Central memory CD8-positive, alpha-beta T cell (primary cell): ENCODE measurements at regions not wholly inside any gene's neighbourhood (a gene's known extent, or its start where the extent isn't known, plus 50 kb on each side); places are given as distances from the start of the nearest gene placed in this dataset.
"Not testable (repeated sequence)": the region's sequence is repeated elsewhere in the genome, so short reads cannot be mapped to it uniquely, and the experiment has no call there.

ENCODE experiments used
- ATAC-seq: fragments of 150-1000 bp; cut with Tn5 transposase; replicated peaks from 2 replicates; pipeline ENCODE4 v1.10.0; 2022; ENCODE audit warnings: mild to moderate bottlenecking, moderate FRiP score, moderate number of reproducible peaks; ENCODE audit not compliant: poor library complexity, severe bottlenecking; ENCODE audit errors: extremely low read depth
- DNase-seq, 2 donors: peaks; one replicate each; pipeline ENCODE4 v3.0.0; 2021; ENCODE audit warnings: low spot score in 2 of 2
- H3K27ac Mint-ChIP-seq: one replicate; pipeline ENCODE4 v1.8.0; 2022; ENCODE audit warnings: low read depth, mild to moderate bottlenecking, moderate library complexity, mixed read lengths
- H3K27me3 Mint-ChIP-seq: one replicate; pipeline ENCODE4 v1.8.0; 2022; ENCODE audit warnings: mixed read lengths
- H3K36me3 Mint-ChIP-seq: one replicate; pipeline ENCODE4 v1.8.0; 2022; ENCODE audit warnings: mild to moderate bottlenecking, moderate library complexity, mixed read lengths; ENCODE audit not compliant: insufficient read depth
- H3K4me1 Mint-ChIP-seq: one replicate; pipeline ENCODE4 v1.8.0; 2022; ENCODE audit warnings: mixed read lengths
- H3K4me3 Mint-ChIP-seq: one replicate; pipeline ENCODE4 v1.8.0; 2022; ENCODE audit warnings: mild to moderate bottlenecking, moderate library complexity, mixed read lengths
- H3K9me3 Mint-ChIP-seq: one replicate; pipeline ENCODE4 v1.8.0; 2022; ENCODE audit warnings: mixed read lengths

DNA sequence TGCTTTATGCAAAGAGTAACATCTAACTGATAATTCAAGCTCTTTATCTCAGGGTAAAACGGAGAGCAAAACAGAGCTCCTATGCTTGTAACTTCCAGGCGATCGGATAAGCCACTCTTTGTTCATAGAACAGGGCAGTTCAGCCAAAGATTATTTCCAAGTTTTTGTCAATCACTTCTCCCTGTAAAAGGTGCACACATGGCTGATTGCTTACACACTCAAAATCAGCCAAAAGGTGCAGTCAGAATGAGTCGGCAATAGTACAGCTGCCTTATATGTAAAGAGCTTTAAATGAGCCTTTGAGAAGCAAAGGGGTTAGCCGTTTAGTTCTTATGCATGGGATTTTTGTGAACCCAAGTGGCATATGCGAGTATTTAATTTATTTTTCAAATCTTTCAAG lies 449.6 kb upstream of the POU3F2 start:
- no peaks in the 10 kb centered on the region for H3K9me3 Mint-ChIP-seq
- no peaks in the 10 kb centered on the region for H3K4me1 Mint-ChIP-seq
- H3K36me3 Mint-ChIP-seq: no peaks in the 10 kb centered on the region
- no peaks in the 10 kb centered on the region for H3K27me3 Mint-ChIP-seq
- DNase-seq (no peak), ATAC-seq (no peak)
- no peak overlapping the region for H3K27ac Mint-ChIP-seq
- no peak overlapping the region for H3K4me3 Mint-ChIP-seq

DNA sequence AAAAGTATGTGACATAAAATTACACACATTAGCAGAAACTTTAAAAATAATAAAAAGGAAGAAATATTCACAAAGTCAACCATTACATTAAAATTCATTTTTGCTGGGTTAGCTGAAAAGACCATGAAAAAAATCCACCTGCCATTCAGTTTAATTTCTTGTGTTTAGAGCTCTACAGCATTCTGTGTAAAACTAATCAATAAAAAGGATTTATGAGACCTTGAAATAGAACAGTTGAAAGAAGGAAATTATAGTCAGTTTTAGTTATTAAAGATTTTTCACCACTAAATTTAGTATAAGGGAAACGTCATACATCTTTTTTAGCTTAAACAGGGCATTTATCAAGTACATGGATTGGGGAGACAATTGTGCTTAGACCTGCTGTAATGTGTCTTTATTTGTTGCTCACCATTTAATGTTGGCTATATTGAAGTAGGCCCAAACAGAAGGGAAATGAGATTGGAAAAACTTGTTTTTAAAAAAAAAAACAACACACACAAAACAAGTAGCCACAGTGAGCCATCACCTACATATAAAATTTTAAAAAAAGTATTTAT lies 438.7 kb upstream of the POU3F2 start:
- no peaks in the 10 kb centered on the region for H3K4me1 Mint-ChIP-seq
- H3K9me3 Mint-ChIP-seq: peaks cover 12% of the 10 kb centered on the region
- DNase-seq (no peak), ATAC-seq (no peak)
- no peaks in the 10 kb centered on the region for H3K36me3 Mint-ChIP-seq
- no peaks in the 10 kb centered on the region for H3K27me3 Mint-ChIP-seq
- no peak overlapping the region for H3K27ac Mint-ChIP-seq
- H3K4me3 Mint-ChIP-seq: no peak overlapping the region

DNA sequence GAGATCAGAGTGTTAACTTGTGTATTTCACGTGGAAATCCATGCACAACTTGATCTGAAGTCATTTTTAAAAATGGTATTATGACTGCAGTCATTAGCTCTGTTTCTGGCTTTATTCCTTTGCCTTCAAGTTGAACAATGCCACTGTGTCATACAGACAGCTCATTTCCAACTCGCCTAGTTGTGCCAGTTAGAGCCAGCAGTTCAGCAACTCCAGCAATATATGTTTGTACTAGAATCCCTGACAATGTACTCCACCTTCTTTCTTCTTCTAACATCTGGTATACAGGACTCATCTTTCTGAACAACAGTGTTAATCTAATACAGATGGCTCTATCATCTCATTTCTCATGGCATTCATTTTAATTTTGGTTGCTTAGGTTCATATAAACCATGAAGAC lies 418.3 kb upstream of the POU3F2 start:
- H3K27me3 Mint-ChIP-seq: no peaks in the 10 kb centered on the region
- H3K4me1 Mint-ChIP-seq: no peaks in the 10 kb centered on the region
- H3K36me3 Mint-ChIP-seq: no peaks in the 10 kb centered on the region
- peaks cover 5% of the 10 kb centered on the region for H3K9me3 Mint-ChIP-seq
- no peak overlapping the region for H3K4me3 Mint-ChIP-seq
- DNase-seq (no peak), ATAC-seq (no peak)
- no peak overlapping the region for H3K27ac Mint-ChIP-seq

DNA sequence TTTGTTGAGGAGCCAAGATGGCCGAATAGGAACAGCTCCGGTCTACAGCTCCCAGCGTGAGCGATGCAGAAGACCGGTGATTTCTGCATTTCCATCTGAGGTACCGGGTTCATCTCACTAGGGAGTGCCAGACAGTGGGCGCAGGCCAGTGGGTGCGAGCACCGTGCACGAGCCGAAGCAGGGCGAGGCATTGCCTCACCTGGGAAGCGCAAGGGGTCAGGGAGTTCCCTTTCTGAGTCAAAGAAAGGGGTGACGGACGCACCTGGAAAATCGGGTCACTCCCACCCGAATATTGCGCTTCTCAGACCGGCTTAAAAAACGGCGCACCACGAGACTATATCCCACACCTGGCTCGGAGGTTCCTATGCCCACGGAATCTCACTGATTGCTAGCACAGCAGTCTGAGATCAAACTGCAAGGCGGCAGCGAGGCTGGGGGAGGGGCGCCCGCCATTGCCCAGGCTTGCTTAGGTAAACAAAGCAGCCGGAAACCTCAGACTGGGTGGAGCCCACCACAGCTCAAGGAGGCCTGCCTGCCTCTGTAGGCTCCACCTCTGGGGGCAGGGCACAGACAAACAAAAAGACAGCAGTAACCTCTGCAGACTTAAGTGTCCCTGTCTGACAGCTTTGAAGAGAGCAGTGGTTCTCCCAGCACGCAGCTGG lies 417.7 kb upstream of the POU3F2 start:
- H3K9me3 Mint-ChIP-seq, H3K4me1 Mint-ChIP-seq, H3K27ac Mint-ChIP-seq, H3K36me3 Mint-ChIP-seq, ATAC-seq, H3K4me3 Mint-ChIP-seq, DNase-seq, H3K27me3 Mint-ChIP-seq: not testable (repeated sequence)

DNA sequence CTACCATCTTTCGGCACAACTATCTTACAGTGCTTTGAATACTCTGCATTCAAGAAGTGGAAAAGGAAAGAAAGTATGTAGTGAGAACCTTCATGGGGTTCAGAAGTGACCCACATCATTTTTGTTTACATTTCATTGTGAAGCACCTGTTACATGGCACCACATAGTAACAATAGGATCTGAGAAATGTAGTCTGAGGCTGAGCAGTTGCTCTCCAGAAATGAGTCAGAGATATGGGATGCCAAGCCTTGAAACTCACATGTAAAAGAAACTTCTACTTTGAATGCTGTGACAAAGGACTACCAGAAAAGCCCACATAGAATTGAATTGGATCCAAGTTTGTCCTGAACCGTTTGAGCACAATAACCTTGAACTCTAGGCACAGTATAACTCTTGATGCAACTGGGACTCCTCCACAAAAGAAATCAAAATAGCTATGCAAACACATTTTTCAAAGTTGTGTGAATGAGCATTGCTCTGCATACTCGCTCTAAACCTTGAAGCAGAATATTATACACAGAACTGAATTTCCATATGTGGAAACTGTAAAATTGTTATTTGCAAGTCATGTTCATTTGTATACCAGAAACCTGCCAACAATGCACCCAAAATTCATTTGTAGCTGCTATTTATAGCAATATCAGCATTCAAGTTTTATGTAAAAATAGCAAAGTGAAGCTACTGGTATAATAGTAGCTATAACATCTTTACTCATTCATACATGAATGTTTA lies 400.9 kb upstream of the POU3F2 start:
- peaks cover 34% of the 10 kb centered on the region for H3K9me3 Mint-ChIP-seq

DNA sequence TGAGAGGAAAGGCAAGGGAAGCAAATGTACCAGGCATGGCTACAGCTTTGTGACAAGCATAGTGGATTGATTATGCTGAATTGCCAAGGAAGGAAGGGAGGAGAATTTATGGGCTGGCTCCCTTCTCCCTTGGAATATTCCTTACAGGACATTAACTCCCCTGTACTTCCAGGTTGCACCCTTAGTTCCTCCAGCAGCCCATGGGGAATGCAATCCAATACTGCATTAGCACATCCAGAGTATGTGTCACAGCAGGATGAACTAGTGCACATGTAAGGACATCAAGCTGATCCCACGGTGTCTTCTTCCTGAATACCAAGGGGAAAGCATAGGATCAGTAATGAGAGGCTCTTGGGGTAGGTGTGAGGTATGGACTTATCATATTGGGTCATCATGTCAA lies 390.7 kb upstream of the POU3F2 start:
- no peaks in the 10 kb centered on the region for H3K4me1 Mint-ChIP-seq
- H3K27me3 Mint-ChIP-seq: no peaks in the 10 kb centered on the region
- no peak overlapping the region for H3K27ac Mint-ChIP-seq
- H3K36me3 Mint-ChIP-seq: no peaks in the 10 kb centered on the region
- H3K9me3 Mint-ChIP-seq: peaks cover 18% of the 10 kb centered on the region
- ATAC-seq: no peak
- DNase-seq: no peak
- no peak overlapping the region for H3K4me3 Mint-ChIP-seq

More for the DNA sequence above, 400.9 kb upstream of the POU3F2 start:
- Mint-ChIP-seq H3K4me3 (no peak overlapping the region), H3K4me1 (no peaks in the 10 kb centered on the region), H3K36me3 (no peaks in the 10 kb centered on the region), H3K27ac (no peak overlapping the region), H3K27me3 (no peaks in the 10 kb centered on the region)
- ATAC-seq: no peak
- DNase-seq: no peak

DNA sequence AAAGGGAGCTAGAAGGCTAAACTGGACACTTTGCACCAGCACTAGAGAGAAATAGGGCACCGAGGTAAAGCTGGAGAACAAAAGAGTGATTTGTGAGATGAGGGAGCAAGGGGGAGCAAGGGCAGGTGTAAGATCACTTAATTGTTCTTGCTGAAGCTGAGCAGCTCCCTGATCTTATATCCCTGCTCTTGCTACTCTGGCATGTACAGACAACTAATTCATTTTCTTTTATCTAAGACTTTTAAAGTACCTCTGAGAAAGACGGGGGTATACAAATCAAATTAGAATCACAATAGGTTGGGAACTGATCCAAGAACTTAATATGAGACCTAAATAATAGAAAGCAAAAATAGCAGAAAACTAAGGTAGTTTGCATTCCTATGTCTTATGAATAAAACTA lies 381.7 kb upstream of the POU3F2 start:
- Mint-ChIP-seq H3K36me3 (no peaks in the 10 kb centered on the region), H3K9me3 (peaks cover 5% of the 10 kb centered on the region), H3K4me3 (no peak overlapping the region), H3K4me1 (no peaks in the 10 kb centered on the region), H3K27me3 (no peaks in the 10 kb centered on the region), H3K27ac (no peak overlapping the region)
- ATAC-seq (no peak), DNase-seq (no peak)

DNA sequence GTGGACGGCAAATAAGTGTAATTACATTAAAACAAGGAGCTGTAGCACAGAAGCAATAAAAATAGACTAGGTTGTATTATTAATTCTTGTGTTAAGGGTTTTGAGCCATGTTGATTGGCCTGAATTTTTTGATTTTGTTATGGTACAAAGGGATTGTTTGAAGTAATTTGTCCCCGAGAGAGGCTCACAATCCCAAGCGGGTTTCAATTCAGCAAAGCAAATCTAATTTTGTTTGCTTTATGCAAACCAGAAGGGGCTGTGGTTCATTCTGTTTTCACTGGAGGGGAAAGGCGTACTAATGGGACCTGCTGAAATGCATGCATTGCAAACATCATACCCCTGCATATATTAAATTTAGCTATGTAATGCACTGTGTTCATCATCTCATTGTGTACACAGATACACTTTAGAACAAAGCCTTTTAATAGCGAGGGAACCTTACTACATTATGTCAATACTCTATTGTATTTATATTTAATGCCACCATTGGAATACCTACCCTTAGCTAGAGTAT lies 379.5 kb upstream of the POU3F2 start:
- ATAC-seq (no peak), DNase-seq (no peak)
- H3K4me3 Mint-ChIP-seq: no peak overlapping the region
- H3K4me1 Mint-ChIP-seq: no peaks in the 10 kb centered on the region
- no peaks in the 10 kb centered on the region for H3K27me3 Mint-ChIP-seq
- no peaks in the 10 kb centered on the region for H3K36me3 Mint-ChIP-seq
- peaks cover 5% of the 10 kb centered on the region for H3K9me3 Mint-ChIP-seq
- no peak overlapping the region for H3K27ac Mint-ChIP-seq

DNA sequence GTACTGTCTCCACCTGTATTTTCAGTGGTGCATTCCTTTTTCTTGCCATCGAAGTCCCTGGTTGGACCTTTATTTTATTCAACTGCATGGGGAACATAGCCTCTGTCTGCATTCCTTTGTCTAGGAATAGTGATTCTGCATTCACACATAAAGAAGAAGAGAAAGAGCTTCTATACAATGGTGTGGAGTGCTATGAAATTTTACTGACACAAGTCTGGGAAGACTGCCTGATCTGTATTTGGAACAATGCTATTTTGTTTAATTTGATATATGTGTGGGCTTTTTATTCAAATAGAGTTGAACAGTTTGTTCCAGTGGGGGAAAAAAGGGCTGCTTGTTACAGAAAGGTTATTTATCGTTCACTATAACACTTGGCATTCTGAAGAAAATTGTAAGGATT lies 375.7 kb upstream of the POU3F2 start:
- DNase-seq: no peak
- H3K4me3 Mint-ChIP-seq: no peak overlapping the region
- ATAC-seq: no peak
- H3K36me3 Mint-ChIP-seq: no peaks in the 10 kb centered on the region
- peaks cover 5% of the 10 kb centered on the region for H3K9me3 Mint-ChIP-seq
- H3K27ac Mint-ChIP-seq: no peak overlapping the region
- no peaks in the 10 kb centered on the region for H3K4me1 Mint-ChIP-seq
- H3K27me3 Mint-ChIP-seq: no peaks in the 10 kb centered on the region

DNA sequence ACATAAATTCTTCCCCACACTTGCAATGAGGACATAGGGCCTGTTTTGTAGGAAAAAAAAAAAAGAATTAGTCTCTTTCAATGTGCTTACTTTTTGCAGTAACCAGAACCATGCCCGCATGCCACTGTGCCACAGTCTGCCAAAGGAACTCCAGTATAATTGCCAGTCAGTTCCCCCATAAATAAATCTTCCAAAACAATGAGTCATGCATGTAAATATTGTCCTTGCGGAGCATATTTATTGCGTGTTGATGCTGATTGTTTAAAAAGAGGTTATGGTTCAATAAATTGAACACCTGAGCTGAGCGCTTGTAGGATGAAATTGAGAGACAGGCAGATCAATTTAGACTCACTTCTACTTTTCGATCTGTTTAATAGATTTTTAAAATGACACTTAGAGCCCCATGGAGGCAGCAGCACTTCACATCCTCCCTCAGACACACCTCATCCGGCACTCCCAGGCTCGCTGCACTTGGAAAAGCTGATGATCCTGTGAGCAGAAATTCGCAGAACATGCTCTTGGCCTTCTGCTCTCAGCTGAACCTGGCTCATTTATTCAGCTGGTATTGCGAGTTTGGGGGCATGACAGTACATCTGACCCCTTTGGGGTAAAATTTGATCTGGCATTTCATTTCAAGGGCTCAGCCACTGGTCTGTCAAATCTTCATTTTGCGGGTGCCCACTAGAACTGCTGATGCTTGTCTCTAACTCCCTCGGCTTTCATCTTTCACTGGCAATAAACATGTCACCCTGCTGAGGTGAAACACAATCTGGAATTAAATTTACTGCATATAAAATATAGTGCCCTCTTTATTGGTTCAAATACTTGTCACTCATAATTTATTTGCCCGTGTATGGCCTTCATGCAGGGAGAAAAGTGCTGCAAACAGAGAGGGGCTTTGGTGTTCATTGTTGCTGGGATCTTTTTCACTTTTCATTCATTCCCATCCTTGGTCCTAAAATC lies 371.1 kb upstream of the POU3F2 start:
- ATAC-seq: no peak
- H3K4me1 Mint-ChIP-seq: no peaks in the 10 kb centered on the region
- peaks cover 5% of the 10 kb centered on the region for H3K9me3 Mint-ChIP-seq
- no peak for DNase-seq
- no peaks in the 10 kb centered on the region for H3K27me3 Mint-ChIP-seq
- no peaks in the 10 kb centered on the region for H3K36me3 Mint-ChIP-seq
- H3K4me3 Mint-ChIP-seq: no peak overlapping the region
- no peak overlapping the region for H3K27ac Mint-ChIP-seq

DNA sequence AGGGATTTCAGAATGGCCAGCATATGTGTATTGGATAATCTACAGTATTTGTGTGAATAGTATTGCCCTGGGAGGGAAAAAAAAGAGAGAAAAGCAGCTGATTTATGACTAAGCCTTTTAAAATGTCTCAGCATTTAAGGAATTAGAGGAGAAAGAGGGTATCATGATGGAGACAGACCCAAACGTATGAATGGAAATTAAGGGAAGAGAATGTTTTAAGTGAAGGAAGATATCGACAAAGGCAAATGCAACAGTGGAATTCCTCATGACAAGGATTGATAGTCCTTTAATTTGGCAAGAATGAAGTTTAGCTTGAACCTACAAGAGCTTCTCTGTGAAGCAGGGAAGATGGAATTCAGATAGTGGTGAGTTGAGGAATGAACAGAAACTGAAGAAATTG lies 367.3 kb upstream of the POU3F2 start:
- Mint-ChIP-seq H3K36me3 (no peaks in the 10 kb centered on the region), H3K27ac (no peak overlapping the region), H3K4me3 (no peak overlapping the region), H3K4me1 (no peaks in the 10 kb centered on the region), H3K9me3 (peaks cover 8% of the 10 kb centered on the region), H3K27me3 (no peaks in the 10 kb centered on the region)
- ATAC-seq (no peak), DNase-seq (no peak)

DNA sequence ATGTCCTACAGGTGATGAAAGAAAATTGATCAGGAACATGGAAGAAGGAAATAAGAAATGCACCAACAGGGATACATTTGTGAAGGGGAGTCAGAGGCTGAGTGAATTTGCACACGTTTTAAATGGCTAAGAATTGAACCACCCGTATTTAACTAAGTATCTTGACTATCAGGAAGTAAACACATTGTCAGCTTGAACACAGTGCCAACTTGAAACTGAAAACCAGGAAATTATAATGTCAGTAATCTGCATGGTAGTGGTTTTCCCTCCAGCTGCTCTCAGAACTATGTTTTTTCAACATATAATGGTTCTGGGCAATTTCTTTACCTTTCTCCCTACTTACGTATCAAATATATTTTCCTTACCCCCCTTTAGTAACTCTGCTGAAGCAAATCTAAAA lies 366.5 kb upstream of the POU3F2 start:
- ATAC-seq: no peak
- Mint-ChIP-seq H3K36me3 (no peaks in the 10 kb centered on the region), H3K4me3 (no peak overlapping the region), H3K27ac (no peak overlapping the region), H3K9me3 (peaks cover 8% of the 10 kb centered on the region), H3K4me1 (no peaks in the 10 kb centered on the region), H3K27me3 (no peaks in the 10 kb centered on the region)
- DNase-seq: no peak
